Naive thymus-derived CD4-positive, alpha-beta T cell (primary cell): ENCODE measurements at regions not wholly inside any gene's neighbourhood (a gene's known extent, or its start where the extent isn't known, plus 50 kb on each side); places are given as distances from the start of the nearest gene placed in this dataset.

ENCODE experiments used
- ATAC-seq: fragments of 150-1000 bp; cut with Tn5 transposase; 2 replicates; pipeline ENCODE4 v1.10.0; 2021; ENCODE audit warnings: mild to moderate bottlenecking, moderate library complexity
- CTCF ChIA-PET: fragments of 350-600 bp; sonication (Branson Sonifier 250); formaldehyde crosslinking; loops from one replicate; lab custom pipeline; 2021; ENCODE audit warnings: antibody characterized with exemption; lab: Charles Lee
- POLR2A ChIA-PET: fragments of 350-600 bp; sonication (Branson Sonifier 250); formaldehyde crosslinking; loops from one replicate; lab custom pipeline; 2021; ENCODE audit warnings: antibody characterized with exemption, inconsistent platforms; lab: Charles Lee
- DNase-seq, 9 donors: peaks; one replicate each; pipeline versions ENCODE4 v3.0.0 to v3.0.0-alpha.2; 2020 to 2022; ENCODE audit warnings: mixed read lengths in 1 of 9
- H3K27ac ChIP-seq: one replicate; pipeline ENCODE4 v1.7.0; 2013; ENCODE audit warnings: mild to moderate bottlenecking, low read depth, low read length, moderate library complexity
- H3K27me3 ChIP-seq, 2 donors: one replicate each; pipeline ENCODE4 v1.7.0; 2013; ENCODE audit warnings: low read length in 2 of 2, mild to moderate bottlenecking in 2 of 2, moderate library complexity in 2 of 2; ENCODE audit not compliant: control insufficient read depth in 2 of 2, insufficient read depth in 2 of 2
- H3K36me3 ChIP-seq, 3 experiments: 1 replicate in 2 of 3; 2 replicates in 1 of 3; pipeline ENCODE4 v1.7.0; 2013; ENCODE audit warnings: low read length in 3 of 3, mild to moderate bottlenecking in 3 of 3, moderate library complexity in 1 of 3; ENCODE audit not compliant: insufficient read depth in 3 of 3, control insufficient read depth in 2 of 3
- H3K4me1 ChIP-seq, 2 donors: one replicate each; pipeline ENCODE4 v1.7.0; 2013; ENCODE audit warnings: low read length in 2 of 2, mild to moderate bottlenecking in 2 of 2, moderate library complexity in 1 of 2; ENCODE audit not compliant: control insufficient read depth in 2 of 2, insufficient read depth in 2 of 2
- H3K4me3 ChIP-seq: 2 replicates; pipeline ENCODE4 v1.7.0; 2013; ENCODE audit warnings: mild to moderate bottlenecking, low read length
- H3K9me3 ChIP-seq, 3 experiments: 1 replicate in 2 of 3; 2 replicates in 1 of 3; pipeline ENCODE4 v1.7.0; 2013; ENCODE audit warnings: low read length in 3 of 3; ENCODE audit not compliant: control insufficient read depth in 2 of 3
- H3K27ac Mint-ChIP-seq, 9 donors: one replicate each; pipeline ENCODE4 v1.8.0; 2020 to 2022; ENCODE audit warnings: mixed read lengths in 9 of 9, mild to moderate bottlenecking in 8 of 9, moderate library complexity in 5 of 9, inconsistent platforms in 2 of 9
- H3K27me3 Mint-ChIP-seq, 5 donors: one replicate each; pipeline ENCODE4 v1.8.0; 2021 to 2022; ENCODE audit warnings: mixed read lengths in 5 of 5, mild to moderate bottlenecking in 1 of 5
- H3K36me3 Mint-ChIP-seq, 5 donors: one replicate each; pipeline ENCODE4 v1.8.0; 2020 to 2022; ENCODE audit warnings: mixed read lengths in 5 of 5, mild to moderate bottlenecking in 3 of 5, inconsistent platforms in 1 of 5
- H3K4me1 Mint-ChIP-seq, 7 donors: one replicate each; pipeline ENCODE4 v1.8.0; 2020 to 2022; ENCODE audit warnings: mixed read lengths in 7 of 7, mild to moderate bottlenecking in 3 of 7, inconsistent platforms in 1 of 7
- H3K4me3 Mint-ChIP-seq, 10 donors: one replicate each; pipeline ENCODE4 v1.8.0; 2020 to 2022; ENCODE audit warnings: mild to moderate bottlenecking in 10 of 10, mixed read lengths in 10 of 10, moderate library complexity in 6 of 10, inconsistent platforms in 2 of 10
- H3K9me3 Mint-ChIP-seq, 11 donors: one replicate each; pipeline ENCODE4 v1.8.0; 2020 to 2022; ENCODE audit warnings: mixed read lengths in 11 of 11, mild to moderate bottlenecking in 4 of 11, inconsistent platforms in 1 of 11, moderate library complexity in 1 of 11
- intact Hi-C, 2 donors: fragments of 100-400 bp; cut with micrococcal nuclease; formaldehyde crosslinking; loops; one replicate each; pipeline ENCODE4 v1.15.1; 2023

GRCh38 chr3:102904629-102905028, 469.8 kb downstream of the ZPLD1 start:
- Histone ChIP-seq H3K4me1 (no peaks in the 10 kb centered on the region), H3K27ac (no peak overlapping the region), H3K9me3 (no peaks in the 10 kb centered on the region), H3K27me3 (no peaks in the 10 kb centered on the region), H3K4me3 (no peak overlapping the region), H3K36me3 (no peaks in the 10 kb centered on the region)
- POLR2A ChIA-PET = no interaction called here
- intact Hi-C loops = no loop called here
- DNase-seq = no peak
- CTCF ChIA-PET = no interaction called here
- ATAC-seq = no peak
- Mint-ChIP-seq H3K27ac (no peak overlapping the region), H3K27me3 (no peaks in the 10 kb centered on the region), H3K4me3 (no peak overlapping the region), H3K4me1 (no peaks in the 10 kb centered on the region), H3K36me3 (no peaks in the 10 kb centered on the region), H3K9me3 (peaks cover 0 to 11% (median 0%) of the 10 kb centered on the region in 11 donors)

GRCh38 chr3:102905811-102906210, 471.0 kb downstream of the ZPLD1 start:
- Mint-ChIP-seq H3K9me3 (peaks cover 0 to 11% (median 0%) of the 10 kb centered on the region in 11 donors), H3K27me3 (no peaks in the 10 kb centered on the region), H3K4me1 (no peaks in the 10 kb centered on the region), H3K27ac (no peak overlapping the region), H3K4me3 (no peak overlapping the region), H3K36me3 (no peaks in the 10 kb centered on the region)
- ChIA-PET CTCF (no interaction called here), POLR2A (no interaction called here)
- no peak for ATAC-seq
- intact Hi-C loops = no loop called here
- no peaks in the 10 kb centered on the region for H3K4me1 ChIP-seq
- no peak overlapping the region for H3K27ac ChIP-seq
- H3K27me3 ChIP-seq = no peaks in the 10 kb centered on the region
- no peak for DNase-seq
- H3K36me3 ChIP-seq = no peaks in the 10 kb centered on the region
- no peak overlapping the region for H3K4me3 ChIP-seq
- H3K9me3 ChIP-seq = no peaks in the 10 kb centered on the region

GRCh38 chr3:102906818-102907217, 472.0 kb downstream of the ZPLD1 start:
- POLR2A ChIA-PET = no interaction called here
- no peaks in the 10 kb centered on the region for H3K4me1 Mint-ChIP-seq
- Histone ChIP-seq H3K9me3 (no peaks in the 10 kb centered on the region), H3K27me3 (no peaks in the 10 kb centered on the region), H3K36me3 (no peaks in the 10 kb centered on the region), H3K4me3 (no peak overlapping the region), H3K4me1 (no peaks in the 10 kb centered on the region), H3K27ac (no peak overlapping the region)
- no peak overlapping the region for H3K4me3 Mint-ChIP-seq
- DNase-seq (no peak), ATAC-seq (no peak)
- CTCF ChIA-PET = no interaction called here
- H3K36me3 Mint-ChIP-seq = no peaks in the 10 kb centered on the region
- no peak overlapping the region for H3K27ac Mint-ChIP-seq
- intact Hi-C loops = no loop called here
- H3K27me3 Mint-ChIP-seq = no peaks in the 10 kb centered on the region
- peaks cover 0 to 11% (median 0%) of the 10 kb centered on the region in 11 donors for H3K9me3 Mint-ChIP-seq

- no peaks in the 10 kb centered on the region for H3K36me3 ChIP-seq
- Mint-ChIP-seq H3K27ac (no peak overlapping the region), H3K27me3 (no peaks in the 10 kb centered on the region), H3K36me3 (no peaks in the 10 kb centered on the region), H3K4me1 (no peaks in the 10 kb centered on the region), H3K9me3 (peaks cover 0 to 5% (median 0%) of the 10 kb centered on the region in 11 donors), H3K4me3 (no peak overlapping the region)
- intact Hi-C loops = no loop called here
- POLR2A ChIA-PET = no interaction called here
- H3K9me3 ChIP-seq = no peaks in the 10 kb centered on the region
- no peaks in the 10 kb centered on the region for H3K27me3 ChIP-seq
- H3K4me1 ChIP-seq = no peaks in the 10 kb centered on the region
- DNase-seq = no peak
- no peak for ATAC-seq
- H3K27ac ChIP-seq = no peak overlapping the region
- H3K4me3 ChIP-seq = no peak overlapping the region
- CTCF ChIA-PET = no interaction called here
These were observed 475.1 kb downstream of the ZPLD1 start for GRCh38 chr3:102909904-102910303.

- ATAC-seq (no peak), DNase-seq (no peak)
- intact Hi-C loops = no loop called here
- H3K27ac Mint-ChIP-seq = no peak overlapping the region
- CTCF ChIA-PET = no interaction called here
- no peak overlapping the region for H3K27ac ChIP-seq
- no peak overlapping the region for H3K4me3 ChIP-seq
- H3K4me1 ChIP-seq = no peaks in the 10 kb centered on the region
- no peaks in the 10 kb centered on the region for H3K27me3 ChIP-seq
- H3K4me1 Mint-ChIP-seq = no peaks in the 10 kb centered on the region
- H3K4me3 Mint-ChIP-seq = no peak overlapping the region
- H3K36me3 Mint-ChIP-seq = no peaks in the 10 kb centered on the region
- no peaks in the 10 kb centered on the region for H3K36me3 ChIP-seq
- POLR2A ChIA-PET = interaction anchor here (0.6 kb wide), 1 partner anchor 12 kb away, joined by 3 read pairs; no protein-coding TSS in a partner anchor
- peaks cover 0 to 15% (median 4%) of the 10 kb centered on the region in 11 donors for H3K9me3 Mint-ChIP-seq
- no peaks in the 10 kb centered on the region for H3K27me3 Mint-ChIP-seq
- H3K9me3 ChIP-seq = no peaks in the 10 kb centered on the region
These were observed 481.7 kb downstream of the ZPLD1 start for GRCh38 chr3:102916532-102916931.

GRCh38 chr3:102926618-102927017, 491.8 kb downstream of the ZPLD1 start:
- H3K4me3 Mint-ChIP-seq = no peak overlapping the region
- no peak overlapping the region for H3K27ac Mint-ChIP-seq
- peaks cover 0 to 6% (median 0%) of the 10 kb centered on the region in 3 experiments for H3K9me3 ChIP-seq
- no peaks in the 10 kb centered on the region for H3K4me1 Mint-ChIP-seq
- H3K4me1 ChIP-seq = no peaks in the 10 kb centered on the region
- H3K27me3 Mint-ChIP-seq = no peaks in the 10 kb centered on the region
- no peaks in the 10 kb centered on the region for H3K36me3 ChIP-seq
- H3K4me3 ChIP-seq = no peak overlapping the region
- peaks cover 4 to 34% (median 11%) of the 10 kb centered on the region in 11 donors for H3K9me3 Mint-ChIP-seq
- H3K36me3 Mint-ChIP-seq = no peaks in the 10 kb centered on the region
- intact Hi-C loops = no loop called here
- CTCF ChIA-PET = no interaction called here
- H3K27me3 ChIP-seq = no peaks in the 10 kb centered on the region
- POLR2A ChIA-PET = no interaction called here
- no peak for DNase-seq
- ATAC-seq = no peak
- H3K27ac ChIP-seq = no peak overlapping the region

- ATAC-seq (no peak), DNase-seq (no peak)
- ChIA-PET POLR2A (no interaction called here), CTCF (no interaction called here)
- peaks cover 0 to 13% (median 4%) of the 10 kb centered on the region in 11 donors for H3K9me3 Mint-ChIP-seq
- Histone ChIP-seq H3K4me3 (no peak overlapping the region), H3K27ac (no peak overlapping the region), H3K36me3 (no peaks in the 10 kb centered on the region), H3K4me1 (no peaks in the 10 kb centered on the region), H3K9me3 (no peaks in the 10 kb centered on the region), H3K27me3 (no peaks in the 10 kb centered on the region)
- no peaks in the 10 kb centered on the region for H3K27me3 Mint-ChIP-seq
- intact Hi-C loops = no loop called here
- no peaks in the 10 kb centered on the region for H3K36me3 Mint-ChIP-seq
- H3K4me1 Mint-ChIP-seq = no peaks in the 10 kb centered on the region
- no peak overlapping the region for H3K4me3 Mint-ChIP-seq
- H3K27ac Mint-ChIP-seq = no peak overlapping the region
These were observed 498.6 kb downstream of the ZPLD1 start for GRCh38 chr3:102933377-102933776.
